ENCODE measurements at regions not wholly inside any gene's neighbourhood (a gene's known extent, or its start where the extent isn't known, plus 50 kb on each side); places are given as distances from the start of the nearest gene placed in this dataset.

GRCh38 chr3:144407335-144407734 lies 435.7 kb downstream of the DIPK2A start:
- TF ChIP-seq CTCF (IDR thresholded peaks at IDR 0.05) (no peak), ZFX (IDR thresholded peaks at IDR 0.05; ENCODE audit: borderline replicate concordance) (no peak)

Measured in 22Rv1 (cell line).